Retinal pigment epithelial cell (primary cell): ENCODE measurements at regions not wholly inside any gene's neighbourhood (a gene's known extent, or its start where the extent isn't known, plus 50 kb on each side); places are given as distances from the start of the nearest gene placed in this dataset.

Experiments used
- DNase-seq: peaks from one replicate; pipeline ENCODE4 v3.0.0-alpha.2; 2010; ENCODE audit warnings: low read depth
- H3K4me3 ChIP-seq: 2 replicates; pipeline ENCODE4 v1.5.1; 2011; ENCODE audit warnings: mild to moderate bottlenecking, low read length, control low read depth, moderate library complexity
- TF ChIP-seq, protein P1 (sequence below): conservative IDR thresholded peaks from 2 replicates; pipeline ENCODE4 v1.5.1; 2011; ENCODE audit warnings: low read depth, low read length, control low read depth, inconsistent platforms

DNA sequence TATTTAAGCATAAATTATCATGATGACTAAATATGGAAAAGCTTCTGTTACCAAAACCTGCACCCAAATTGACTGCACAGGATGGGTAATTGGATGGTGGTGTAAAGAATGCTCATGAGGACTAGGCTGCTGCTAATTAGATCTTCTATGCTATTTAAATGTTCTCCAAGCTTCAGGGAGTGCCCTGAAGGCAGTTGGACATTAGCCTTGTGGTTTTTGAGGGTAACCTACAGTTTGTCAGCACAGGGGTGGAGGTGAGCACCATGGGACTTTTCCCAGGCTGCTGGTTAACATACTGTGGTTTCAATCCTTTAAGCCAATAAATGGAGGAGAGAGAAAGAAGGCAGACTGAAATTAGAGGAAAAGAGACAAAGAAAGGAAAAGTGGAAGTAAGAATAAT lies 145.0 kb downstream of the WIF1 start:
- no peak for DNase-seq
- TF ChIP-seq, protein P1, sequence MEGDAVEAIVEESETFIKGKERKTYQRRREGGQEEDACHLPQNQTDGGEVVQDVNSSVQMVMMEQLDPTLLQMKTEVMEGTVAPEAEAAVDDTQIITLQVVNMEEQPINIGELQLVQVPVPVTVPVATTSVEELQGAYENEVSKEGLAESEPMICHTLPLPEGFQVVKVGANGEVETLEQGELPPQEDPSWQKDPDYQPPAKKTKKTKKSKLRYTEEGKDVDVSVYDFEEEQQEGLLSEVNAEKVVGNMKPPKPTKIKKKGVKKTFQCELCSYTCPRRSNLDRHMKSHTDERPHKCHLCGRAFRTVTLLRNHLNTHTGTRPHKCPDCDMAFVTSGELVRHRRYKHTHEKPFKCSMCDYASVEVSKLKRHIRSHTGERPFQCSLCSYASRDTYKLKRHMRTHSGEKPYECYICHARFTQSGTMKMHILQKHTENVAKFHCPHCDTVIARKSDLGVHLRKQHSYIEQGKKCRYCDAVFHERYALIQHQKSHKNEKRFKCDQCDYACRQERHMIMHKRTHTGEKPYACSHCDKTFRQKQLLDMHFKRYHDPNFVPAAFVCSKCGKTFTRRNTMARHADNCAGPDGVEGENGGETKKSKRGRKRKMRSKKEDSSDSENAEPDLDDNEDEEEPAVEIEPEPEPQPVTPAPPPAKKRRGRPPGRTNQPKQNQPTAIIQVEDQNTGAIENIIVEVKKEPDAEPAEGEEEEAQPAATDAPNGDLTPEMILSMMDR, result no peak
- H3K4me3 ChIP-seq, result no peak overlapping the region

DNA sequence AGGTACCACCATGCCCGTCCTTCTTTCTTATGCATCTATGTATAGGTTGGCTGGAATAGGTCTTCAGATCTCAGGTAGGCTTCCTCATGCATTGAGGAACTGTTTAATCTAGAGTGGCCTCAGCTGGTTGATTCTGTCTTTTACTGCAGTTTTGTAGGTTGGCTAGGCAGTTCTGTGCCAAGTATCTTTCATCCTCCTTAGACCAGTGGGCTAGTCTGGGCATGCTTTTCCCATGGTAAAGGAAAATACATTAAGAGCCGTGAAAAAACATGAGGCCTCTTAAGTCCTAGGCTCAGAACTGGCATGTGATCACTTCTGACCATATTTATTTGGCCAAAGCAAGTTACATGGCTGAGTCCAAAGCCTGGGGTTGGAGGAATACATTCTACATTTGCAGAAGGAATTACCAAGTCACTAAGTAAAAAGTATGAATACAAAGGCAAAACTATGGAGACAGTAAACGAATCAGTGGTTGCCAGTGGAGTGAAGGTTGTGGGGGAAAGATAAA lies 137.3 kb downstream of the WIF1 start:
- TF ChIP-seq, protein P1, result no peak
- DNase-seq, result no peak
- H3K4me3 ChIP-seq, result no peak overlapping the region

DNA sequence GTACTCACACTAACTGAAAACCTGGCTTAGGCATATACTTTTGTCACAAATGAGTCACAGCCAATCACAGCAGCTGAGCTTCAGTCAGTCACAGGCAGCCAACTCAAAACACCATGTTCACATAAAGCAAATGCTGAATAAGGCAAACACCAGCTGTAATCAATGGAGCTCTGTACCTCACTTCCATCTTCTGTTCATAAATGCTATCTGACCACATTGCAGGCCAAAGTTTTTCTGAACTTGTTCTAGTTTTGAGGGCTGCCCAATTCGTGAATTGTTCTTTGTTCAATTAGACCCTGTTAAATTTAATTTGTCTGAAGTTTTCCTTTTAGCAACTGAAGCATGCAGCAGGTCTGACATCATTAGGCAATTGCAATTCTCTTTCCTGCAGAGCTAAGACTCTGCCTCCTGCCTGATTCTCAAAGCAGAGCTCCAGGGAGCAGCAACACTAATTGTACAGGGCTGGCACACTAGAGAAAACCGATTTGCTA lies 129.9 kb downstream of the WIF1 start:
- no peak for DNase-seq
- TF ChIP-seq, protein P1, result no peak
- no peak overlapping the region for H3K4me3 ChIP-seq

DNA sequence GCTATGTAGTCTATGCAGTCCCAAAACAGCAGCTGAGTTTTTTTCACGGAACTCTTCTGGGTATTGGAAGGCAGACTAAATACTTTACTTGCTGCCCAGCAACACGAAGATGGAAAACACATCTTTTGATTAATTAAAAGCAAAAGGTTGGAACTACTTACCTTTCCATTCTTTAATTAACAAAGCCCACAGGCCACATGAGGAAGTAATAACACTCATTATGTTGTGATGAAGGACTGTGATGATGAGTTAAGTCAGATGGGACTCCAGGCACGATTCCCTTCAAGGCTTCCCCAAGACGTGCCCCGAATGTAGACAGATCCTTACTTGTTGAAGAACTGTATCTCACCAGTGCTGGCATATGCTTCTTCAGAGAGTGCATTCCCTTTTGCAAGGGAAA lies 129.0 kb downstream of the WIF1 start:
- H3K4me3 ChIP-seq, result no peak overlapping the region
- no peak for DNase-seq
- TF ChIP-seq, protein P1, result no peak

DNA sequence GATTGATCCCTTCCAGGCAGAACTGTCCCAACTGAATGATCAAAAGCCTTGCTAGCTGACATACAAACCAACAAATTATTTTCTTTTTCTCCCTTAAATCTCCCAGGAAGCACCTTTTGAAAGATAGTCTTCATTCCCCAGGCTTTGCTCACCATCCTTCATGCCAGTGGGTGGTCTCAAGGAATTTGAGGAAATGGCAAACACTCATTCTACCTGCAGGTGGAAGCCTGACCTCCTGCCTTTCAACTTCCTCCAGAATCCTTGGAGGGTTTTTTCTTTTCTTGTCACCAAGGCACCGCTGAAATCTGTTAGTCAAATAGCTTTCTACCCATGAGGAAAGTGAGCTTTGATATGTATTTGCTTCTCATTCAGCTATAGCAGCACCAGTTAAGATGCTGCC lies 128.5 kb downstream of the WIF1 start:
- TF ChIP-seq, protein P1, result no peak
- no peak for DNase-seq
- H3K4me3 ChIP-seq, result no peak overlapping the region

DNA sequence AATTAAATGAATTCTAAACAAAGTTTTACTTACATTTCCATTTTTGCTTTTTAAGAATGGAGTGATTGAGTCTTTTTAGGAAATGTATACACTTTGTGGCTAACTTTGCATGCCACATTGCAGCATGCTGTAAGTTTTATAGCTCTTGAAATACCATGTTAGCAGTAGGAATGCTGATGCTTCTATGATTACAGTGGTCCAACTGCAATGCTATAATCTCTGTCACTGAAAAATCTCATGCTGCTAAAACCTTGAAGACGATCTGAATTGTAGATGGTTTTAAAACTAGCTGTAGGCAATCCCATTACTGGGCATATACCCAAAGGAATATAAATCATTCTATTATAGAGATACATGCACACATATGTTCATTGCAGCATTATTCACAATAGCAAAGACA lies 127.6 kb downstream of the WIF1 start:
- TF ChIP-seq, protein P1, result no peak
- no peak overlapping the region for H3K4me3 ChIP-seq
- DNase-seq, result no peak

DNA sequence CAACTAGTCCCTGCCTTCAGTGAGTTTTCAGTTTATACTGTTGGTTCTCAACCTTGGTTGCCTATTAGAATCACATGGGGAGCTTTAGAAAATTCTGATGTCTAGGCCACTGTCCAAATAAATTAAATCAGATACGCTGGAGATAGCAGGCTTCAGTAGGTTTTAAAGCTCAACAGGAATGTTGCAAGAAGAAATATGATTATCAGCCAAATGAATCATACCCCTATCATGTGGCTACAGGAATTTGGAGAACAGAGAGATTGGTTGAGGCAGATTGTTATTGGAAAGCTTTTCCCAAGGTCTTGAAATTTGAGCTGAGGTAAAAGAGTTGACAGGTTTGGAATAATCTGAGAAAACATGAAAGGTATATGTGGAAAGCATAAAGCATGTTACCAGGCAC lies 125.3 kb downstream of the WIF1 start:
- no peak overlapping the region for H3K4me3 ChIP-seq
- TF ChIP-seq, protein P1, result no peak
- DNase-seq, result peak; percentile 27
